Sigmoid colon (tissue), 6 donors: ENCODE measurements at regions not wholly inside any gene's neighbourhood (a gene's known extent, or its start where the extent isn't known, plus 50 kb on each side); places are given as distances from the start of the nearest gene placed in this dataset.

ENCODE experiments used
- DNase-seq: peaks from one replicate; pipeline ENCODE4 v3.0.0-alpha.2; 2019
- H3K27ac ChIP-seq, 4 donors: fragments of 200-600 bp; sonication (generic); one replicate each; pipeline ENCODE4 v1.5.1; 2016 to 2019; ENCODE audit warnings: mild to moderate bottlenecking in 1 of 4
- H3K27me3 ChIP-seq, 3 donors: fragments of 200-600 bp; sonication (generic); one replicate each; pipeline ENCODE4 v1.5.1; 2019; ENCODE audit warnings: mild to moderate bottlenecking in 1 of 3
- H3K36me3 ChIP-seq, 4 donors: fragments of 200-600 bp; sonication (generic); one replicate each; pipeline ENCODE4 v1.5.1; 2016 to 2019
- H3K4me1 ChIP-seq, 4 donors: fragments of 200-600 bp; sonication (generic); one replicate each; pipeline ENCODE4 v1.5.1; 2017 to 2019
- H3K4me3 ChIP-seq, 4 donors: fragments of 200-600 bp; sonication (generic); one replicate each; pipeline ENCODE4 v1.5.1; 2017 to 2019; ENCODE audit warnings: mild to moderate bottlenecking in 2 of 4, moderate library complexity in 1 of 4
- H3K9me3 ChIP-seq, 4 donors: fragments of 200-600 bp in 3 of 4; sonication (generic) in 3 of 4; one replicate each; pipeline versions ENCODE4 v1.5.1 to v1.6.1; 2013 to 2019
- EP300 ChIP-seq, 4 donors: sonication (generic); formaldehyde crosslinking; IDR thresholded peaks; one replicate each; pipeline ENCODE4 v1.6.1; 2017; ENCODE audit warnings: antibody characterized with exemption in 4 of 4
- POLR2A ChIP-seq, 2 donors: fragments of 450-650 bp; IDR thresholded peaks; one replicate each; pipeline ENCODE4 v1.6.1; 2016; ENCODE audit warnings: antibody characterized with exemption in 2 of 2, mild to moderate bottlenecking in 2 of 2, moderate library complexity in 2 of 2
- POLR2AphosphoS5 ChIP-seq, 4 donors: sonication (generic); formaldehyde crosslinking; IDR thresholded peaks; one replicate each; pipeline ENCODE4 v1.6.1; 2017; ENCODE audit warnings: antibody characterized with exemption in 4 of 4
- WGBS, 2 donors: extraction: QIAGEN DNeasy Blood & Tissue Kit; methylation state at CpG; one replicate each; pipeline ENCODE4 v1.1.7; 2013; 5-methylcytosine and 5-hydroxymethylcytosine counted together
- intact Hi-C: fragments of 100-400 bp; cut with DNase I; formaldehyde crosslinking; loops from one replicate; pipeline ENCODE4 v1.15.1; 2023
- TF ChIP-seq, protein P1 (sequence below), 4 experiments: fragments of 450-650 bp in 3 of 4; fragments of 200-600 bp in 1 of 4; IDR thresholded peaks; one replicate each; pipeline ENCODE4 v1.5.1; 2016 to 2019; ENCODE audit warnings: antibody characterized with exemption in 4 of 4, mild to moderate bottlenecking in 3 of 4, moderate library complexity in 2 of 4
- donor health status: healthy with polysubstance abuse.
- donor health status: healthy.

DNA sequence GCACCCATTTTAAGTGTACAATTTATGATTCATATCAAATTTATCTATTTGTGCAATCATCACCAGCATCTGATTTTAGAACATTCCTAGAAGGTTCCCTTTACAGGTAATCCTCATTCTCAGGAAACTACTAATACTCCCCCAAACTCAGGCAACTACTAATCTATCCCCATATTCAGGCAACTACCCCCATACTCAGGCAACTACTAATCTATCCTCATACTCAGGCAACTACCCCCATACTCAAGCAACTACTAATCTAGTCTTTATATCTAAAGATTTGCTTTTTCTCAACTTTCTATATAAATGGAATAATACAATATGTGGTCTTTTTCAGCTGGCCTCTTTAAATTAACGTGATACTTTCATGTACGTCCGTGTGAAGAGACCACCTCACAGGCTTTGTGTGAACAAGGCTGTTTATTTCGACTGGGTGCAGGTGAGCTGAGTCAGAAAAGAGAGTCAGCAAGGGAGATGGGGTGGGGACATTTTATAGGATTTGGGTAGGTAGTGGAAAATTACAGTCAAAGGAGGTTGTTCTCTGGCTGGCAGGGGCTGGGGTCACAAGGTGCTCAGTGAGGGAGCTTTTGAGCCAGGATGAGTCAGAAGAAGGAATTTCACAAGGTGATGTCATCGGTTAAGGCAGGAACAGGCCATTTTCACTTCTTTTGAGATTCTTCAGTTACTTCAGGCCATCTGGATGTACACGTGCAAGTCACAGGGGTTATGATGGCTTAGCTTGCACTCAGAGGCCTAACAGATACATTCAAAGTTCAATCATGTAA is 1444.5 kb upstream of the CADM2 start:
- no peak for TF ChIP-seq POLR2AphosphoS5 (IDR thresholded peaks at IDR 0.05)
- TF ChIP-seq POLR2A (IDR thresholded peaks at IDR 0.05), result no peak
- TF ChIP-seq, protein P1, sequence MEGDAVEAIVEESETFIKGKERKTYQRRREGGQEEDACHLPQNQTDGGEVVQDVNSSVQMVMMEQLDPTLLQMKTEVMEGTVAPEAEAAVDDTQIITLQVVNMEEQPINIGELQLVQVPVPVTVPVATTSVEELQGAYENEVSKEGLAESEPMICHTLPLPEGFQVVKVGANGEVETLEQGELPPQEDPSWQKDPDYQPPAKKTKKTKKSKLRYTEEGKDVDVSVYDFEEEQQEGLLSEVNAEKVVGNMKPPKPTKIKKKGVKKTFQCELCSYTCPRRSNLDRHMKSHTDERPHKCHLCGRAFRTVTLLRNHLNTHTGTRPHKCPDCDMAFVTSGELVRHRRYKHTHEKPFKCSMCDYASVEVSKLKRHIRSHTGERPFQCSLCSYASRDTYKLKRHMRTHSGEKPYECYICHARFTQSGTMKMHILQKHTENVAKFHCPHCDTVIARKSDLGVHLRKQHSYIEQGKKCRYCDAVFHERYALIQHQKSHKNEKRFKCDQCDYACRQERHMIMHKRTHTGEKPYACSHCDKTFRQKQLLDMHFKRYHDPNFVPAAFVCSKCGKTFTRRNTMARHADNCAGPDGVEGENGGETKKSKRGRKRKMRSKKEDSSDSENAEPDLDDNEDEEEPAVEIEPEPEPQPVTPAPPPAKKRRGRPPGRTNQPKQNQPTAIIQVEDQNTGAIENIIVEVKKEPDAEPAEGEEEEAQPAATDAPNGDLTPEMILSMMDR (IDR thresholded peaks at IDR 0.05), result no peak
- TF ChIP-seq EP300 (IDR thresholded peaks at IDR 0.05), result no peak
- DNase-seq, result no peak
- Histone ChIP-seq H3K4me1 (no peaks in the 10 kb centered on the region), H3K9me3 (no peaks in the 10 kb centered on the region), H3K4me3 (no peak overlapping the region), H3K27me3 (no peaks in the 10 kb centered on the region), H3K27ac (no peak overlapping the region), H3K36me3 (no peaks in the 10 kb centered on the region)
- intact Hi-C loops, result no loop called here
- WGBS, 2 donors, result 84 to 88% methylated on average over 6 of the region's 6 CpGs

DNA sequence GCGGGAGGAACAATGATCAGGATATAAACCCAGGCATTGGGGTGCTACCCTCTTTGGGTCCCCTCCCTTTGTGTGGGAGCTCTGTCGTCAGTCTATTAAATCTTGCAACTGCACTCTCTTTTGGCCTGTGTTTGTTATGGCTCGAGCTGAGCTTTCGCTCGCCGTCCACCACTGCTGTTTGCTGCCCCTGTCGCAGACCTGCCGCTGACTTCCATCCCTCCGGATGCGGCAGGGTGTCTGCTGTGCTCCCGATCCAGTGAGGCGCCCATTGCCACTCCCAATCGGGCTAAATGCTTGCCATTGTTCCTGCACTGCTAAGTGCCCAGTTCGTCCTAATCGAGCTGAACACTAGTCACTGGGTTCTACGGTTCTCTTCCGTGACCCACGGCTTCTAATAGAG is 1443.7 kb upstream of the CADM2 start:
- no peak for TF ChIP-seq EP300 (IDR thresholded peaks at IDR 0.05)
- no peak for TF ChIP-seq POLR2AphosphoS5 (IDR thresholded peaks at IDR 0.05)
- TF ChIP-seq, protein P1 (IDR thresholded peaks at IDR 0.05), result no peak
- no peak for TF ChIP-seq POLR2A (IDR thresholded peaks at IDR 0.05)
- H3K27ac ChIP-seq, result no peak overlapping the region
- intact Hi-C loops, result no loop called here
- H3K9me3 ChIP-seq, result no peaks in the 10 kb centered on the region
- no peak overlapping the region for H3K4me3 ChIP-seq
- no peaks in the 10 kb centered on the region for H3K36me3 ChIP-seq
- 90 to 93% methylated on average over 18 of the region's 18 CpGs for WGBS, 2 donors
- H3K27me3 ChIP-seq, result no peaks in the 10 kb centered on the region
- DNase-seq, result no peak
- no peaks in the 10 kb centered on the region for H3K4me1 ChIP-seq

DNA sequence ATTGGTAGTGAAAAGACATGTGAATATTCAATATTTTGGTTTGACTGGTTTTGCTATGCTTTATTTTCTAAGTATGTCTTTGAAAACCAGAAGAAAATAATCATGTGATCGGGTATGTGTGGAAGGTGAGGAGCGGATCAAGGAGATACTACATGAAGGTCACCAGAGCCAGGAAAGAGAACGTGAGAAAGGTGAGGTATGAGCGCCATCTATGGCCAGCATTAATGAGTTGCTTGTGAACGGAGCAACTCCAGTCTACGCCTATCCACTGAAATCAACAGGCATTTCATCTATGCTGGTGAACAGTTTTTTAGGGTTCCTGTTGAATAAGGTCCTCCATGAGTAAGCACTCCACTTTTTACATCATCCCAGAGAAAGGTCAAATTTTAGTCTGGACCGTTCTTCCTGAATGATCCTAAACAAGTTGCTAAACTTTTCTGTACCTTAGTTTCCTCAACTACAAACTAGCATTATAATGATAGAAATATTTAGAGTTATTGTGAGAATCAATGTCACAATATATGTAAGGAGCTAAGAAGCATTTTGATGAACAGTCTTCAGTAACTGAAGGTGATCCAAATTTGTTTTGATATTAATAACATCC is 1435.2 kb upstream of the CADM2 start:
- intact Hi-C loops, result no loop called here
- Histone ChIP-seq H3K9me3 (no peaks in the 10 kb centered on the region), H3K36me3 (no peaks in the 10 kb centered on the region), H3K27me3 (no peaks in the 10 kb centered on the region), H3K4me3 (no peak overlapping the region), H3K4me1 (no peaks in the 10 kb centered on the region), H3K27ac (no peak overlapping the region)
- DNase-seq, result no peak
- 8 to 10% methylated on average over 7 of the region's 7 CpGs for WGBS, 2 donors
- no peak for TF ChIP-seq POLR2A (IDR thresholded peaks at IDR 0.05)
- TF ChIP-seq, protein P1 (IDR thresholded peaks at IDR 0.05), result peak in 2 of 4 experiments; percentile 18 to 31

DNA sequence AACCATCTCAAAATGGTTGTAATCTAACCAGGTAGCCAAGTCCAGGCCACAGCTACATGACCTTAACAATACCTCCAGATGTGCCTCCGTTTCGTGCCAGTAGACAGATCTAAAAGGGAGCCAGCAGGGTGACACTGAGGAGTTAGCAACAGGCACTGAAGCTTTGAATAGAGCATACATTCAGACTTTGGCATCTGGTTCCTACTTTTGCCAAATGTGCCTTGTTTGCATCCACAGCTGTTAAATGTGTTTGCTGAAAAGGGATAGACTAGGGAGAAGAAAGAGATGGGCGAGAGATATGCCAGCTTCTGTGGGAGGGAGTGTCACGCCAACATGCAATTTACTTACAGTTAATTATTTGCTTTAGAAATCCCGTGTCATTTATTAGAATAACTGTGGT is 1433.9 kb upstream of the CADM2 start:
- no peak overlapping the region for H3K4me3 ChIP-seq
- H3K27ac ChIP-seq, result no peak overlapping the region
- WGBS, 2 donors, result 36 to 69% methylated on average over 5 of the region's 5 CpGs
- H3K27me3 ChIP-seq, result no peaks in the 10 kb centered on the region
- no peaks in the 10 kb centered on the region for H3K36me3 ChIP-seq
- intact Hi-C loops, result no loop called here
- H3K4me1 ChIP-seq, result no peaks in the 10 kb centered on the region
- no peaks in the 10 kb centered on the region for H3K9me3 ChIP-seq
- no peak for DNase-seq
- TF ChIP-seq POLR2A (IDR thresholded peaks at IDR 0.05), result no peak
- no peak for TF ChIP-seq POLR2AphosphoS5 (IDR thresholded peaks at IDR 0.05)
- TF ChIP-seq EP300 (IDR thresholded peaks at IDR 0.05), result no peak
- TF ChIP-seq, protein P1 (IDR thresholded peaks at IDR 0.05), result no peak
